GM18909 (cell line): ENCODE measurements at regions not wholly inside any gene's neighbourhood (a gene's known extent, or its start where the extent isn't known, plus 50 kb on each side); places are given as distances from the start of the nearest gene placed in this dataset.
"Not testable (repeated sequence)": the region's sequence is repeated elsewhere in the genome, so short reads cannot be mapped to it uniquely, and the experiment has no call there.

Source experiments
- ATAC-seq: cut with Tn5 transposase; IDR thresholded peaks from one replicate; pipeline ENCODE4 v1.9.1; 2021; ENCODE audit warnings: mild to moderate bottlenecking; ENCODE audit not compliant: unreplicated experiment, poor library complexity

GRCh38 chr2:57615855-57616556 lies 430.6 kb upstream of the VRK2 start:
- no peak for ATAC-seq

DNA sequence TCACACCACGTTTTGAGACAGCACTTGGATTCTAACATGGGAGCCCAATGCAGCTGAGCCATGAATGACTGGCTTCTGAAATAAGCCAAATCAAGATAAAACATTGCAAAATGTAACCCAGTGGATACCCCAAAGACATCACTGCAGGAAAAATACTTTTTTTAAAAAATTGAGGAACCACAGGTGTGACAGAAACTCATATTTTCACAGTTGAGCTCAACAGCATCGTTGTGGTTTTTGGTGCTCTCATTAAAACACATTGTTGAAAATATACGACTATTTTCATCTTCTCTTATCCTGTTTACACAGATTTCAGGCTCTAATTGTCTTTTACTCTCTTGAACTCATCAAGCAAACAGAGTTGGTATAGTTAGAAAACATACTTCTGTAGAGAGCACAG lies 429.3 kb upstream of the VRK2 start:
- no peak for ATAC-seq

DNA sequence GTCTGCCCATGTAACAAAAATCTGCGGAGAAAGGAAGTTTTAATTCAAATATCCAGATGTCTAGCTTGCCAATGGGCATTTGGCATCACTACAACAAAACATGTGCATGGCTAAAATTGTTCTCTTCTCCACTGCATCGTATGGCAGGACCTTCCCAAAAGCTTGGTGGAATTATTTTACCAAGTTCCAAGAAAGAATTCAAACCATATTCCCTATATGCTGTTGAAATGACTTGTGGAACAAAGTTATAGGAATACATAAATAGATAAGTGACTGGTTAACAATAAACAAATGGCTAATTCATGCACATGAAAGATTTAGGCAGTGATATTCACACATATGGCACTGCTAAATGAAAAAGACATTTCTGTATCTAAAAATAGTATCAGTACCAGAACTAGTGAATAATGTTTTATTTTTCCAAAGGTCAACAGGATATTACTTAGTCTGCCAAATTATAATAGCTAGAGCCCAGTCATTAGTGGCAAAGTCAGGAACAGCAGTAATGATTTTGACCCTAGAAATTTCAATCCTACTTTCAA lies 425.4 kb upstream of the VRK2 start:
- no peak for ATAC-seq

- ATAC-seq = no peak
These were observed 424.6 kb upstream of the VRK2 start for GRCh38 chr2:57622009-57622408.

DNA sequence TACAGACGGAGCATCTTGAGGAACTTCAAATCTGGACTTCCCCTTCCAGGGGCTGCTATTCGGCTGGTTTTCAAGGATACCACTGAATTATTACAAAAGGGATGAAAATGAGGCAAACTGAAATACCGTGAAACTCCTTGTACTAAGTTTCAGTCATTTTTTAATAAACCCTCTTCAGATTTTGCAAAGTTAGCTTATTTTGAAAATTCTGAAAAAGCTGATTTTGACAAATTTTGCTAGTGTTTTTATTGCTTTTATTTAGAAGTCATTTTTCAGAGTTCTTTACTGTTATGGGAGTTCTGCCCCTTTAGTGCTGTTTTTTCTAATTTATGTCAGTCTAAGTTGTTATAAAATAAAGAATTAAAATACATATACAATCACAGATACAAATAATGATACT lies 390.4 kb upstream of the VRK2 start:
- no peak for ATAC-seq

- no peak for ATAC-seq
These were observed 377.0 kb upstream of the VRK2 start for GRCh38 chr2:57669570-57669969.

DNA sequence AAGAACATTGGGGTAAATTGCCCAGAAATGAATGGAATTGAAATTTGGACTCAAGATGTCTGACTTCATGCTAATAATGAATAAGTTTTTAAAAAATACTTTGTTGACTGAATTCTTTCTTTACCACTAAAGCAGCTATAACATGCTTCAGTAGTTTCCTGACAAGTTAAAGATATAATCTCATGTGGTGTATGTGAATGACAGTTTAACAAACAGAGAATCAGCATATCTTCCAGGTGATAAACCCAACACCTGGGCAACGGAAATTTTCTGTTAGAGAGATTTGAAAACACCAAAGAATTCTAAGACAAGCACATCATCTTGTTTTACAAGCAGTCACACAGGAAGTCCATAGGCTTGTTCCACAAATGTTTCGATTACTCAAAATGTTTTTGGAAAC lies 372.6 kb upstream of the VRK2 start:
- no peak for ATAC-seq

DNA sequence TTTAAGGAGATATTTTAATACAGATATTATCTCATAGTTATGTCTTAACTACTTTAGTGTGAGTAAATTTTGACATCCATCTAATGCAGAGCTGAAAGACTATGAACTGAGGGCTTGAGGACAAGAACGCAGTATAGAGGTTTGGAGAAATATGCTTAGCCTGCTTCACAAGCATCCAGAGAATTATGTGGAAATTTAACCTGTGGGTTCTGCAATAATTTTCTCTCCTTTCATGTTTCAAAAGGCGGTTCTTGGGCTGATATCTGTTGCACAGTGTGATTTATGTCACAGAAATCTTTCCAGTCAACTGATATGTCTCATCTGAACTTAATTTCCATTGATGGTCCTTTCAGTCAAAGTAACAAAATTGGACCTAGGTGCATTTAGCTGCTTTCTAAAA lies 371.9 kb upstream of the VRK2 start:
- ATAC-seq = no peak

DNA sequence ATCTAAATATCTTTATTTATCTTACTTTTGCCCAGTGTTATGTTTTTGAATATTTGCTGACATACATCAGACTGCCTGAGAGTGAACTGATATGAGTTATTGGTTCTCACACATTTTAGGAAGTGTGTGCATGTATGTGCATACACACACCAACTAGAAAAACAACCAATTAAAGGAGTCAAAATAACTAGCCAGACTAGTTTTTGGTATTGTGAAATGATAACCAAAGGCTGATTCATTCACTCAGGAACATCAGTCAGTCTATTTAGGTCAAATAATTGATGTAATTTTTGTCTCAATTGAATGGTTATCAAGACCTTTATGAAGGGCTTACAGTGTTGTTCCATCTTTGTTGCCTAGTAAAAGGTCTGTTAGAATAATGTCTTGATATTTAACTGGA lies 369.3 kb upstream of the VRK2 start:
- no peak for ATAC-seq

GRCh38 chr2:57681650-57682049 lies 365.0 kb upstream of the VRK2 start:
- ATAC-seq = no peak

DNA sequence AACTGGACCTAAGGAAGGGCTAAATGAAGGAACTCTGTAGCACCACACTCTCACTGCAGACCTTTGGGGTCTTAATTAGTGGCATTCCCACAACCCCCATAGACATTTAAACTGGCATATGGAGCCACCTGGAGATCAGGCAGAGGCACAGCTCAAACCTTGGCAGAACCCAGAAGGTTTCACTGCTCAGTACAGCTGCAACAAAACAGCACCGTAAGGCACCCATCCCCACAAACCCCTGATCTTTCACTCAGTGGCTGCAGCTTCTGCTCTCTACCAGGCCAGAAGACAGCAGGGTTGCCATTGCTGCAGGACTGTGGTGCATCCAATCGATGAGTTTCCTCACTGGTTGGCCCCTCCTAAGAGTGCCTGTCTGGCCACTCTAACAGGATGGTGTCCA lies 361.6 kb upstream of the VRK2 start:
- no peak for ATAC-seq

GRCh38 chr2:57692395-57692794 lies 354.2 kb upstream of the VRK2 start:
- ATAC-seq = no peak

DNA sequence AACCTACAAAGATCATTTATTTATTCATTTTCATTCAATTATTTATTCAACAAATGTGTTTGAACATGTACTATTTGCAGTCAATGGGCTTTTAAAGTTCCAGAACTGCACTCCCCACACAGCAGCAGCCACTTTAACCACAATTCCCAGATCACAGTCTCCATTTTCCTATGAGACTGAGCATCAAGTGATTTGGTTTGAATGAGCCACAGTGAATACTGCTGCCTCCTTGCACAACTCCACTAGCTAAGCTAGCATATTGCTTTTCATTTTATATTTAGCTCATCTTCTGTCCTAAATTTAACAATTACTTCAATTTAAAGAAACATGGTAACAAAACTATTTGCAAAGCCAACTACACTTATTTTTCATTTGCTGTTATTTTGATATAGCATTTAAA lies 353.4 kb upstream of the VRK2 start:
- ATAC-seq = no peak

GRCh38 chr2:57693965-57694364 lies 352.6 kb upstream of the VRK2 start:
- ATAC-seq = no peak

DNA sequence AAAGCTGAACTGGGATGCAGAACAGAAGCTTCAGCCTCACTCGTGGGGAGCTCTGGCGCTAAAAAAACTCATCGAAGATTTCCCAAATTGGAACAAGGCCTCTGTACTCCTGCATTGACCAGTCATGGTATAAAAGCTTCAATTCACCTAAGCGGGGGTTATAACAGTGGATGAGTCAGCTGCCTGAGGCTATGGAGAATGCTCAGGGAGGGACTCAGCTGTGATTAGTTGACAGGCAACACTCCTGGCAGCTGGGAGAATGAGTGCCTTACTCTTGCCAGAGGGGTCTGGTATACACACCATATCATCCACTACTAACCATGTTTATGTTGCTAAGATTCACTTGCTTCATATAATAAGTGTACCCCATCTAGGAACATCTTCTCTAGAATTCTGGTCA lies 350.6 kb upstream of the VRK2 start:
- no peak for ATAC-seq

GRCh38 chr2:57698392-57698791 lies 348.2 kb upstream of the VRK2 start:
- no peak for ATAC-seq

- ATAC-seq = no peak
These were observed 347.6 kb upstream of the VRK2 start for GRCh38 chr2:57698935-57699449.

DNA sequence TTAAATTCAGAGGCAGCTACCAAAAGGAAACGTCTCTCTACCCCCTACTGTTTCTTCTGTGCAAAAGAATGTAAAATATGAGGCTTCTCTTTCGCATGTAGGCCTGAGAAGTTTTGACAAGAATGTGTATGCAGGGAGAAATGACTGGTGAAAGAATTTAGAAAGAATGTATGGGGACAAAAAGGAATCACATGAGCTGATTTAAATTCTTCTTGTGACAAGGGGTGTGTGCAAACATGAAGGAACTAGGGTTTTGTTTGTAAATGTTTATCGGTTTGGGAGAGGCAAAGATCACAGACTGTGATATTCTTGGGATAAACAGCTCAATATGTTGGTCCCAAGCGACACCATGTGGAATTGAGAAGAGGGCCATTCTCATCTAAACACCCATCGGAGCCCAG lies 345.2 kb upstream of the VRK2 start:
- no peak for ATAC-seq

GRCh38 chr2:57703407-57703806 lies 343.2 kb upstream of the VRK2 start:
- no peak for ATAC-seq

DNA sequence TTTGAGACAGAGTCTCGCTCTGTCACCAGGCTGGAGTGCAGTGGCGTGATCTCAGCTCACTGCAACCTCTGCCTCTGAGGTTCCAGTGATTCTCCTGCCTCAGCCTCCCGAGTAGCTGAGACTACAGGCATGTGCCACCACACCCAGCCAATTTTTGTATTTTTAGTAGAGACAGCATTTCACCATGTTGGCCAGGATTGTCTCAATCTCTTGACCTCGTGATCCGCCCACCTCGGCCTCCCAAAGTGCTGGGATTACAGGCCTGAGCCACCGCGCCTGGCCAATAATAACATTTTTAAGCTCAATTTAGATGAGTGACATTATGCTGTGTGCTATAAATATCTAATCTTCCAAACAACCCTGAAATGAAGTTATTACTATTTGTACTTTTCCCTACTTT lies 338.8 kb upstream of the VRK2 start:
- not testable (repeated sequence) for ATAC-seq

- no peak for ATAC-seq
These were observed 334.6 kb upstream of the VRK2 start for GRCh38 chr2:57711991-57712390.
